GM18951 (cell line): ENCODE measurements at regions not wholly inside any gene's neighbourhood (a gene's known extent, or its start where the extent isn't known, plus 50 kb on each side); places are given as distances from the start of the nearest gene placed in this dataset.

ENCODE experiments used
- POLR2A ChIP-seq: IDR thresholded peaks from 4 replicates; pipeline ENCODE4 v1.6.1; 2011; ENCODE audit warnings: mild to moderate bottlenecking; ENCODE audit not compliant: insufficient read length, insufficient read depth; ENCODE audit errors: extremely low read depth
- in situ Hi-C: fragments of 300-500 bp; cut with MboI; formaldehyde crosslinking; loops from one replicate; pipeline ENCODE4 v1.12.0; 2022; ENCODE audit warnings: low sequenced_read_pairs, mixed read lengths, inconsistent platforms; ENCODE audit not compliant: unreplicated experiment

GRCh38 chr1:198902655-198903054, 263.8 kb downstream of the PTPRC start:
- in situ Hi-C loops: no loop called here
- TF ChIP-seq POLR2A: no peak

DNA sequence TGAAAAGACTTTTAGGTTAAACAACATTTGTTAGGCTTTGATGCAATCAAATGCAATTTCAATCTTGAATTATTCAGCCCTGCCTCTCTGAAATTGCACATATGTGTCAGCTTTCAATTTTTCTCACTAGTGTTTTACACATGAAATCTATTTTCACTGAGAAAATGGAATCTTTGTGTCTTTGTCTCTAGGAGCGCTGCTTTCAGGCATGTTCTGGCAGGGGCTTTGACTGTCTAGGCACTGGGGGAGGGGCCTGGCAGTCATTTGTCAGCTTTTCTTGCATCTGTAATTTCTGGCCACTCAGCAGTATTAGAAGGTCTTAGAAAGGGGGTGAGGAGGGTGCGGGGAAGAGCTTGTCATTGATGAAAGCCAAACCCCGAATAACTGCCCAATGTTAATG, 264.4 kb downstream of the PTPRC start:
- in situ Hi-C loops: no loop called here
- no peak for TF ChIP-seq POLR2A

DNA sequence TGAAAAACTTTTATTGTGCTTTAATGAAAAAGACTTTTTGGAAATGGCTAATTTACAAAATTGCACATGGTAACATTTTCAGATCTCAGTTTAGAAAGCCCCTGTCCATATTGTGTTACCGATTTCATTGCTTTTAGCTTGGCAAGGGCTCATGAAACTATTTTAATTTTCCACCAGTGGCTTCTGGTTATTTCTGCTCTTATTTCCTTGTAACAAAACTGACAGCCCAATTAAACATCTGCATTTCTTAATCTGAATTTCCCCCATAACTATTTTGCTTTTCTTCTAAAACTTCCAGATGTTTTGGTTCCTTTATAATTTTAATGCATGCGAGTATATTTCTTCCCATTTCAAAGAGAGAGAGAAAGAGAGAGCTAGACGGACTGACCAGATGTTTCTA, 264.8 kb downstream of the PTPRC start:
- in situ Hi-C loops: no loop called here
- TF ChIP-seq POLR2A: no peak

- TF ChIP-seq POLR2A: no peak
- in situ Hi-C loops: no loop called here
Measured at GRCh38 chr1:198904321-198904720, 265.5 kb downstream of the PTPRC start.

GRCh38 chr1:198906739-198907422, 268.0 kb downstream of the PTPRC start:
- TF ChIP-seq POLR2A: no peak
- in situ Hi-C loops: no loop called here

DNA sequence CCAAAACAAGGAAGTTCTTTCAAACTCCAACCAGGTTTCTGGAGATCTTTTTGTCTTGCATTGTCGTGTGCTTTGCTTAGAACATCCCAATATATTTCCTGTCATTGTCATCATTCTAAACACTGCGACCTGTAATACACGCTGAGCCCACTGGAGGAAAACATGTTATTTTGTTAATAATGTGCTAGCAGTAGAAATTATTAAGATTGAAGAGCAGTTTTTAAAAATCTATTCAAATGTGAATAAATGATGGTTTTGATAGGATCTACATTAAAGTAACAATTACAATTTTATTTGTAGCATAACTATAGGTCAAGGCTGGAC, 268.5 kb downstream of the PTPRC start:
- TF ChIP-seq POLR2A: no peak
- in situ Hi-C loops: no loop called here

GRCh38 chr1:198908995-198909394, 270.2 kb downstream of the PTPRC start:
- in situ Hi-C loops: no loop called here
- no peak for TF ChIP-seq POLR2A

- in situ Hi-C loops: no loop called here
- TF ChIP-seq POLR2A: no peak
Measured at GRCh38 chr1:198909973-198910372, 271.1 kb downstream of the PTPRC start.

- TF ChIP-seq POLR2A: no peak
- in situ Hi-C loops: no loop called here
Measured at GRCh38 chr1:198910816-198911215, 272.0 kb downstream of the PTPRC start.

- in situ Hi-C loops: no loop called here
- TF ChIP-seq POLR2A: no peak
Measured at GRCh38 chr1:198912046-198912445, 273.2 kb downstream of the PTPRC start.

GRCh38 chr1:198913667-198914066, 274.8 kb downstream of the PTPRC start:
- in situ Hi-C loops: no loop called here
- no peak for TF ChIP-seq POLR2A

- TF ChIP-seq POLR2A: no peak
- in situ Hi-C loops: no loop called here
Measured at GRCh38 chr1:198915327-198916231, 276.7 kb downstream of the PTPRC start.

GRCh38 chr1:198917226-198917625, 278.4 kb downstream of the PTPRC start:
- no peak for TF ChIP-seq POLR2A
- in situ Hi-C loops: no loop called here

DNA sequence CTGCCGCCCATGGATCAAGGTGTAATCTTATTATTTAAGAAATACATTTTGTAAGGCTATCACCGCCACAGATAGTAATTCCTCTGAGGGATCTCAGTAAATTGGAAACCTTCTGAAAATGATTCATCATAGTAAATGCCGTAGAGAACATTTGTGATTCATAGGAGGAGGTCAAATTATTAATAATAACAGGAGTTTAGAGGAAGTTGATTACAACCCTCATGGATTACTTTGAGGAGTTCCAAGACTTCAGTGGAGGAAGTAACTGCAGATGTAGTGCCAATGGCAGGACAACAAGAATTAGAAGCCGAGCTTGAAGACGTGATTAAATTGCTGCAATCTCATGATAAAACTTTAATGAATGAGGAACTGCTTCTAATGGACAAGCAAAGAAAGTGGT, 280.1 kb downstream of the PTPRC start:
- in situ Hi-C loops: no loop called here
- TF ChIP-seq POLR2A: no peak
